GM12878 (cell line): ENCODE measurements at regions not wholly inside any gene's neighbourhood (a gene's known extent, or its start where the extent isn't known, plus 50 kb on each side); places are given as distances from the start of the nearest gene placed in this dataset.

Source experiments
- BHLHE40 ChIP-seq, 2 experiments: fragments of 450-650 bp in 1 of 2; IDR thresholded peaks; 2 replicates each; pipeline ENCODE4 v1.6.1; 2011 to 2017; ENCODE audit warnings: low read depth in 2 of 2, borderline replicate concordance in 1 of 2, improper control_type of control experiment in 1 of 2, low read length in 1 of 2, mild to moderate bottlenecking in 1 of 2
- EP300 ChIP-seq, 2 experiments: fragments of 150-350 bp in 1 of 2; IDR thresholded peaks; 2 replicates each; pipeline ENCODE4 v1.6.1; 2011 to 2012; ENCODE audit warnings: low read depth in 2 of 2, low read length in 2 of 2, borderline replicate concordance in 1 of 2, improper control_type of control experiment in 1 of 2, inconsistent platforms in 1 of 2; ENCODE audit not compliant: control insufficient read depth in 1 of 2
- EZH2 ChIP-seq: IDR thresholded peaks from 2 replicates; pipeline ENCODE4 v1.6.1; 2012; ENCODE audit warnings: low read depth, mild to moderate bottlenecking, control low read depth, inconsistent platforms, low read length, borderline replicate concordance; ENCODE audit not compliant: control insufficient read depth
- FOXK2 ChIP-seq: fragments of 450-650 bp; IDR thresholded peaks from 2 replicates; pipeline ENCODE4 v1.6.1; 2017; ENCODE audit warnings: mild to moderate bottlenecking, moderate library complexity
- MEF2A ChIP-seq: IDR thresholded peaks from 2 replicates; pipeline ENCODE4 v1.6.1; 2011; ENCODE audit warnings: low read depth, mild to moderate bottlenecking, low read length, moderate library complexity; ENCODE audit not compliant: insufficient read depth
- NR2C2 ChIP-seq: IDR thresholded peaks from 2 replicates; pipeline ENCODE4 v1.6.1; 2011; ENCODE audit warnings: borderline replicate concordance, low read depth; ENCODE audit not compliant: control insufficient read depth, insufficient read length
- NR2F1 ChIP-seq: fragments of 450-650 bp; conservative IDR thresholded peaks from 2 replicates; pipeline ENCODE4 v1.6.1; 2017; ENCODE audit warnings: mild to moderate bottlenecking
- PML ChIP-seq: IDR thresholded peaks from 2 replicates; pipeline ENCODE4 v1.6.1; 2012; ENCODE audit warnings: low read length, inconsistent platforms
- POLR2AphosphoS5 ChIP-seq: IDR thresholded peaks from 2 replicates; pipeline ENCODE4 v1.6.1; 2011; ENCODE audit warnings: mild to moderate bottlenecking, low read length, inconsistent platforms
- SIX5 ChIP-seq: IDR thresholded peaks from 2 replicates; pipeline ENCODE4 v1.6.1; 2011; ENCODE audit warnings: mild to moderate bottlenecking, low read depth, low read length, moderate library complexity; ENCODE audit not compliant: severe bottlenecking
- TF ChIP-seq, protein P1 (sequence below), 3 experiments: IDR thresholded peaks in 2 of 3; conservative IDR thresholded peaks in 1 of 3; 2 replicates each; pipeline ENCODE4 v1.5.1; 2011; ENCODE audit warnings: low read depth in 3 of 3, low read length in 3 of 3, mild to moderate bottlenecking in 3 of 3, control low read depth in 2 of 3, moderate library complexity in 2 of 3, inconsistent platforms in 1 of 3, mixed read lengths in 1 of 3; ENCODE audit not compliant: control insufficient read depth in 2 of 3, insufficient read depth in 1 of 3; ENCODE audit errors: extremely low read depth in 1 of 3
- TF ChIP-seq, protein P2 (sequence below): fragments of 450-650 bp; IDR thresholded peaks from 2 replicates; pipeline ENCODE4 v1.6.1; 2017; ENCODE audit warnings: mild to moderate bottlenecking, moderate library complexity
- TF ChIP-seq, protein P3 (sequence below): fragments of 450-650 bp; formaldehyde crosslinking; IDR thresholded peaks from 2 replicates; pipeline ENCODE4 v1.5.0; 2022; ENCODE audit warnings: mild to moderate bottlenecking, missing genetic modification characterization

DNA sequence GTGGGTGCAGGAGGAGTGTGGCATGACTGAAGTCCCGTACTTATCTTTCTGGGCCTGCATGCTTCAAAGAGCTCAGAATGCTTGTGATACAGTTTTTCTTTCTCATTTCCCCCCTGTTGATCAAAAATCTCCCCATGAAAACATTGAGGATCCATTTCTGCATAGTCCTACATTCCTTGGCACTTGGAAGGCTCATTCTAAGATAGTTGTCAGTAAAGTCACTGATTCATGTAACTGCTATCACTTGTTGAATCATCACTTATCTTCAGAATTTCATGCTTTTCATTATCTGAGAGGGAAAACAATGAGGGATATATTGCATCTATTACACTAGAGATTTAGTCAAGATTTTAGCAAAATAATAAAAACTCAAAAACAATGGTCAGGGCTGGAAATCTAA is 1953.1 kb upstream of the CDH6 start:
- TF ChIP-seq EZH2 (no peak), NR2F1 (no peak), PML (no peak), BHLHE40 (IDR thresholded peaks at IDR 0.05; ENCODE audit: borderline replicate concordance in 1 of 2, low read depth in 2 of 2, low read length in 1 of 2) (no peak), FOXK2 (no peak), POLR2AphosphoS5 (no peak), NR2C2 (no peak), SIX5 (no peak), EP300 (IDR thresholded peaks at IDR 0.05; ENCODE audit: borderline replicate concordance in 1 of 2, control insufficient read depth in 1 of 2, low read depth in 2 of 2, low read length in 2 of 2) (no peak), MEF2A (no peak)
- TF ChIP-seq, protein P1, sequence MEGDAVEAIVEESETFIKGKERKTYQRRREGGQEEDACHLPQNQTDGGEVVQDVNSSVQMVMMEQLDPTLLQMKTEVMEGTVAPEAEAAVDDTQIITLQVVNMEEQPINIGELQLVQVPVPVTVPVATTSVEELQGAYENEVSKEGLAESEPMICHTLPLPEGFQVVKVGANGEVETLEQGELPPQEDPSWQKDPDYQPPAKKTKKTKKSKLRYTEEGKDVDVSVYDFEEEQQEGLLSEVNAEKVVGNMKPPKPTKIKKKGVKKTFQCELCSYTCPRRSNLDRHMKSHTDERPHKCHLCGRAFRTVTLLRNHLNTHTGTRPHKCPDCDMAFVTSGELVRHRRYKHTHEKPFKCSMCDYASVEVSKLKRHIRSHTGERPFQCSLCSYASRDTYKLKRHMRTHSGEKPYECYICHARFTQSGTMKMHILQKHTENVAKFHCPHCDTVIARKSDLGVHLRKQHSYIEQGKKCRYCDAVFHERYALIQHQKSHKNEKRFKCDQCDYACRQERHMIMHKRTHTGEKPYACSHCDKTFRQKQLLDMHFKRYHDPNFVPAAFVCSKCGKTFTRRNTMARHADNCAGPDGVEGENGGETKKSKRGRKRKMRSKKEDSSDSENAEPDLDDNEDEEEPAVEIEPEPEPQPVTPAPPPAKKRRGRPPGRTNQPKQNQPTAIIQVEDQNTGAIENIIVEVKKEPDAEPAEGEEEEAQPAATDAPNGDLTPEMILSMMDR (IDR thresholded peaks at IDR 0.05 in 2 of 3, conservative IDR thresholded peaks at IDR 0.05 in 1 of 3; ENCODE audit: control insufficient read depth in 2 of 3, extremely low read depth in 1 of 3, insufficient read depth in 1 of 3, low read depth in 3 of 3, low read length in 3 of 3), result no peak
- TF ChIP-seq, protein P2, sequence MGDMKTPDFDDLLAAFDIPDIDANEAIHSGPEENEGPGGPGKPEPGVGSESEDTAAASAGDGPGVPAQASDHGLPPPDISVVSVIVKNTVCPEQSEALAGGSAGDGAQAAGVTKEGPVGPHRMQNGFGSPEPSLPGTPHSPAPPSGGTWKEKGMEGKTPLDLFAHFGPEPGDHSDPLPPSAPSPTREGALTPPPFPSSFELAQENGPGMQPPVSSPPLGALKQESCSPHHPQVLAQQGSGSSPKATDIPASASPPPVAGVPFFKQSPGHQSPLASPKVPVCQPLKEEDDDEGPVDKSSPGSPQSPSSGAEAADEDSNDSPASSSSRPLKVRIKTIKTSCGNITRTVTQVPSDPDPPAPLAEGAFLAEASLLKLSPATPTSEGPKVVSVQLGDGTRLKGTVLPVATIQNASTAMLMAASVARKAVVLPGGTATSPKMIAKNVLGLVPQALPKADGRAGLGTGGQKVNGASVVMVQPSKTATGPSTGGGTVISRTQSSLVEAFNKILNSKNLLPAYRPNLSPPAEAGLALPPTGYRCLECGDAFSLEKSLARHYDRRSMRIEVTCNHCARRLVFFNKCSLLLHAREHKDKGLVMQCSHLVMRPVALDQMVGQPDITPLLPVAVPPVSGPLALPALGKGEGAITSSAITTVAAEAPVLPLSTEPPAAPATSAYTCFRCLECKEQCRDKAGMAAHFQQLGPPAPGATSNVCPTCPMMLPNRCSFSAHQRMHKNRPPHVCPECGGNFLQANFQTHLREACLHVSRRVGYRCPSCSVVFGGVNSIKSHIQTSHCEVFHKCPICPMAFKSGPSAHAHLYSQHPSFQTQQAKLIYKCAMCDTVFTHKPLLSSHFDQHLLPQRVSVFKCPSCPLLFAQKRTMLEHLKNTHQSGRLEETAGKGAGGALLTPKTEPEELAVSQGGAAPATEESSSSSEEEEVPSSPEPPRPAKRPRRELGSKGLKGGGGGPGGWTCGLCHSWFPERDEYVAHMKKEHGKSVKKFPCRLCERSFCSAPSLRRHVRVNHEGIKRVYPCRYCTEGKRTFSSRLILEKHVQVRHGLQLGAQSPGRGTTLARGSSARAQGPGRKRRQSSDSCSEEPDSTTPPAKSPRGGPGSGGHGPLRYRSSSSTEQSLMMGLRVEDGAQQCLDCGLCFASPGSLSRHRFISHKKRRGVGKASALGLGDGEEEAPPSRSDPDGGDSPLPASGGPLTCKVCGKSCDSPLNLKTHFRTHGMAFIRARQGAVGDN, result no peak
- TF ChIP-seq, protein P3, sequence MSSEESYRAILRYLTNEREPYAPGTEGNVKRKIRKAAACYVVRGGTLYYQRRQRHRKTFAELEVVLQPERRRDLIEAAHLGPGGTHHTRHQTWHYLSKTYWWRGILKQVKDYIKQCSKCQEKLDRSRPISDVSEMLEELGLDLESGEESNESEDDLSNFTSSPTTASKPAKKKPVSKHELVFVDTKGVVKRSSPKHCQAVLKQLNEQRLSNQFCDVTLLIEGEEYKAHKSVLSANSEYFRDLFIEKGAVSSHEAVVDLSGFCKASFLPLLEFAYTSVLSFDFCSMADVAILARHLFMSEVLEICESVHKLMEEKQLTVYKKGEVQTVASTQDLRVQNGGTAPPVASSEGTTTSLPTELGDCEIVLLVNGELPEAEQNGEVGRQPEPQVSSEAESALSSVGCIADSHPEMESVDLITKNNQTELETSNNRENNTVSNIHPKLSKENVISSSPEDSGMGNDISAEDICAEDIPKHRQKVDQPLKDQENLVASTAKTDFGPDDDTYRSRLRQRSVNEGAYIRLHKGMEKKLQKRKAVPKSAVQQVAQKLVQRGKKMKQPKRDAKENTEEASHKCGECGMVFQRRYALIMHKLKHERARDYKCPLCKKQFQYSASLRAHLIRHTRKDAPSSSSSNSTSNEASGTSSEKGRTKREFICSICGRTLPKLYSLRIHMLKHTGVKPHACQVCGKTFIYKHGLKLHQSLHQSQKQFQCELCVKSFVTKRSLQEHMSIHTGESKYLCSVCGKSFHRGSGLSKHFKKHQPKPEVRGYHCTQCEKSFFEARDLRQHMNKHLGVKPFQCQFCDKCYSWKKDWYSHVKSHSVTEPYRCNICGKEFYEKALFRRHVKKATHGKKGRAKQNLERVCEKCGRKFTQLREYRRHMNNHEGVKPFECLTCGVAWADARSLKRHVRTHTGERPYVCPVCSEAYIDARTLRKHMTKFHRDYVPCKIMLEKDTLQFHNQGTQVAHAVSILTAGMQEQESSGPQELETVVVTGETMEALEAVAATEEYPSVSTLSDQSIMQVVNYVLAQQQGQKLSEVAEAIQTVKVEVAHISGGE (CRISPR knock-in tag), result no peak
